BJ (cell line): ENCODE measurements at regions not wholly inside any gene's neighbourhood (a gene's known extent, or its start where the extent isn't known, plus 50 kb on each side); places are given as distances from the start of the nearest gene placed in this dataset.
A peak's percentile ranks its signal among the peaks of the same experiment; 100 is the strongest.

Experiments used
- CTCF ChIA-PET: fragments of 350-600 bp; formaldehyde crosslinking; extraction: SDS; loops from one replicate; lab custom pipeline; 2021; ENCODE audit warnings: antibody characterized with exemption, inconsistent platforms; lab: Yijun Ruan, JAX
- POLR2A ChIA-PET: fragments of 300-600 bp; sonication (Branson Sonifier 250); formaldehyde crosslinking; extraction: SDS; loops from one replicate; lab custom pipeline; 2021; ENCODE audit warnings: antibody characterized with exemption; lab: Charles Lee
- DNase-seq: peaks from one replicate; pipeline ENCODE4 v3.0.0-alpha.2; 2011; ENCODE audit warnings: low read depth
- H3K27me3 ChIP-seq: 2 replicates; pipeline ENCODE4 v1.6.0; 2011; ENCODE audit warnings: low read length; ENCODE audit not compliant: control insufficient read depth, insufficient read depth
- H3K36me3 ChIP-seq: 2 replicates; pipeline ENCODE4 v1.5.1; 2011; ENCODE audit warnings: low read length; ENCODE audit not compliant: control insufficient read depth, insufficient read depth
- H3K4me3 ChIP-seq: 2 replicates; pipeline ENCODE4 v1.5.1; 2011; ENCODE audit warnings: low read depth, mild to moderate bottlenecking, control low read depth, low read length
- TF ChIP-seq, protein P1 (sequence below): IDR thresholded peaks from 2 replicates; pipeline ENCODE4 v1.5.1; 2011; ENCODE audit warnings: low read depth, mild to moderate bottlenecking, control low read depth, inconsistent platforms, low read length, moderate library complexity; ENCODE audit not compliant: insufficient read depth

DNA sequence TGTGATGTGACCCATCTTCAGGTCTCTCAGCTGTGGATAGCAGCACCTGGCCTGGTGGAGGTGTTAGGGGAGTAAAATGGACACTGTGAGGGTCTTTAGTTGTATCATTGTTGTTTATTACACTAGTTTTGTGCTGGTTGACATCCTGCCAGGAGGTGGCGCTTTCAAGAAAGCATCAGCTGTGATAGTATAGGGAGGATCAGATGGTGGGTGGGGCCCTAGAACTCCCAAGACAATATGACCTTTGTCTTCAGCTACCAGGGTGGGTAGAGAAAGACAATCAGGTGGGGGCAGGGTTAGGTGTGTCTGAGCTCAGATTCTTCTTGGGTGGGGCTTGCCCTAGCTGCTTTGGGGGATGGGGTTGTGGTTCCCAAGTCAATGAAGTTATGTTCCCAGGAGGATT is 162.8 kb downstream of the PPP1R2C start:
- no peak for DNase-seq
- TF ChIP-seq, protein P1, sequence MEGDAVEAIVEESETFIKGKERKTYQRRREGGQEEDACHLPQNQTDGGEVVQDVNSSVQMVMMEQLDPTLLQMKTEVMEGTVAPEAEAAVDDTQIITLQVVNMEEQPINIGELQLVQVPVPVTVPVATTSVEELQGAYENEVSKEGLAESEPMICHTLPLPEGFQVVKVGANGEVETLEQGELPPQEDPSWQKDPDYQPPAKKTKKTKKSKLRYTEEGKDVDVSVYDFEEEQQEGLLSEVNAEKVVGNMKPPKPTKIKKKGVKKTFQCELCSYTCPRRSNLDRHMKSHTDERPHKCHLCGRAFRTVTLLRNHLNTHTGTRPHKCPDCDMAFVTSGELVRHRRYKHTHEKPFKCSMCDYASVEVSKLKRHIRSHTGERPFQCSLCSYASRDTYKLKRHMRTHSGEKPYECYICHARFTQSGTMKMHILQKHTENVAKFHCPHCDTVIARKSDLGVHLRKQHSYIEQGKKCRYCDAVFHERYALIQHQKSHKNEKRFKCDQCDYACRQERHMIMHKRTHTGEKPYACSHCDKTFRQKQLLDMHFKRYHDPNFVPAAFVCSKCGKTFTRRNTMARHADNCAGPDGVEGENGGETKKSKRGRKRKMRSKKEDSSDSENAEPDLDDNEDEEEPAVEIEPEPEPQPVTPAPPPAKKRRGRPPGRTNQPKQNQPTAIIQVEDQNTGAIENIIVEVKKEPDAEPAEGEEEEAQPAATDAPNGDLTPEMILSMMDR: 0 out of 2 replicates have a peak, but pooled peaks have one; percentile 17
- H3K36me3 ChIP-seq: no peaks in the 10 kb centered on the region
- POLR2A ChIA-PET: no interaction called here
- no peak overlapping the region for H3K4me3 ChIP-seq
- CTCF ChIA-PET: no interaction called here
- H3K27me3 ChIP-seq: no peaks in the 10 kb centered on the region

DNA sequence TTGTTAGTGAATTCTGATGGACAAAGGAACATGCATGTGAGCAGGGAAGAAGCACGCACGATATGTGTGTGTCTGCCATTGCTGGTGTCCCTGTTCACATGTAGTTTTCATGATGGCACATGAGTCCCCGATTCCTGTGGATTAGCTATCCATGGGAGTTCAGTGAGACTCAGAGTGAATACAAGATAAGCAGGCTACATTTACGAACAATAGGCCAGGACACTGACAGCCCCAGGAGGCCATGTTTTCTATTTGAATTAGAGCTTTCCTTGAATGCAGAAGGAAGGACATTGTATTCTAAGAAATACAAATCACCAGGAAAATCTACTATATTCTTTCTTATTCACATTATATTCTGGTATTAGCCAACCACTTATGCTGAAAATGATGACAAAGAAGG is 171.4 kb downstream of the PPP1R2C start:
- ChIA-PET CTCF (no interaction called here), POLR2A (no interaction called here)
- TF ChIP-seq, protein P1: no peak
- H3K36me3 ChIP-seq: no peaks in the 10 kb centered on the region
- no peak overlapping the region for H3K4me3 ChIP-seq
- H3K27me3 ChIP-seq: no peaks in the 10 kb centered on the region
- no peak for DNase-seq

DNA sequence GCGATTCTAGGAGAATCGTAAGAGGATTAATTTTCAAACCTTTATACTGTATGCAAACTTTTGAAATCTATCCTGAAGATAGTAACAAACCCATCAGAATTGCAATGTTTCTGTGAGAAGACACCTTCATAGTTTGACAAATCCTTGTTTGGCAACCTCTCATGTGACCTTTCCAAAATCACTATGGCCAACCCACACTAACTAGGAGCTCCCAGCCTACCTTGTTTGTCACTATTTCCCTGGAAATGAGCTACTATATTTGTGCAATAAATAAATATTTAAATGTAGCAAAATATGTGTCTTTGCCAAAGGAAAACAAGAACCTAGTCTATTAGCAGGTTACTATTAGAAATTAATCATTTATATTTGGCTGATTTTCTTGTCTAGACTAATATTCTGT is 173.7 kb downstream of the PPP1R2C start:
- Histone ChIP-seq H3K36me3 (no peaks in the 10 kb centered on the region), H3K4me3 (no peak overlapping the region), H3K27me3 (no peaks in the 10 kb centered on the region)
- CTCF ChIA-PET: no interaction called here
- TF ChIP-seq, protein P1: no peak
- DNase-seq: no peak
- POLR2A ChIA-PET: no interaction called here

DNA sequence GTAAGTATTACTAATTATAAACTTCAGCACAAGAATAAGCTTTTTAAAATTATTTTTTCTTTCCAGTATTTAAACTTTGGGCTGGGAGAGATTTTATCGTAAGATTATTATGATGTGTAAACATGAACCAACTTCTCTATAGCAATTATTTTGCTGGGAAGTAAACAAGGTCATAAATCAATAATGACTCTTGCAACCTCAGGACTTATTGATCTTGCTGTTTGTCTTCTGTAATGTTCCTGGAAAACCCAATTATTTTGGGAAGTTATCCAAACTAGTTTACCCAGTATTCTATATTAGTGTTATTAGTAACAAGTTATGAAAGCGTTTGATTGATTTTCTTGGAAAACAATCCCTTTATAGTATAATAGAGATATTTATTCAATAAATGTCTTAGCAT is 174.9 kb downstream of the PPP1R2C start:
- CTCF ChIA-PET: no interaction called here

GRCh38 chrX:42602566-42602965 is 175.4 kb downstream of the PPP1R2C start:
- no peak for DNase-seq
- no peaks in the 10 kb centered on the region for H3K36me3 ChIP-seq
- TF ChIP-seq, protein P1: no peak
- H3K4me3 ChIP-seq: no peak overlapping the region
- POLR2A ChIA-PET: no interaction called here
- no peaks in the 10 kb centered on the region for H3K27me3 ChIP-seq
- CTCF ChIA-PET: no interaction called here

More for the DNA sequence above, 174.9 kb downstream of the PPP1R2C start:
- no peaks in the 10 kb centered on the region for H3K36me3 ChIP-seq
- POLR2A ChIA-PET: no interaction called here
- TF ChIP-seq, protein P1: no peak
- H3K27me3 ChIP-seq: no peaks in the 10 kb centered on the region
- H3K4me3 ChIP-seq: no peak overlapping the region
- no peak for DNase-seq
